ENCODE measurements at regions not wholly inside any gene's neighbourhood (a gene's known extent, or its start where the extent isn't known, plus 50 kb on each side); places are given as distances from the start of the nearest gene placed in this dataset.

DNA sequence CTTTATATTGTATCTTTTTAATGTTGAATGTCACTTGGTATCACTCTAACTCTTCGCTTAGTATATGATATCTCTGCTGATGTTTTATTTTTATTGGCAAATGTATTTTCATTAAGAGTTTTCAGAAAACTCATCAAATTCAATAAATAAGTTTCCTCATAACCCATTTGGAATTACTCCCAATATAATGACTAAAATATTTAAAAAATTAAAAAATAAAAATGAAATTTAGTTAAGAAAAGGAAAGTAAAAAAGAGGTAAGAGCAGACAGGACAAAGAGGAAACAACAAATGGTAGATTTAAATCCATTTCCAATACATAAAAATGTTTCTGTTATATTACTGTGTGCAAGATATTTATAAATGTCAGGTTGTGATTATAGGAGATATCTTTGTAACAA is 548.9 kb upstream of the SPRY2 start:
- TF ChIP-seq, protein P1, sequence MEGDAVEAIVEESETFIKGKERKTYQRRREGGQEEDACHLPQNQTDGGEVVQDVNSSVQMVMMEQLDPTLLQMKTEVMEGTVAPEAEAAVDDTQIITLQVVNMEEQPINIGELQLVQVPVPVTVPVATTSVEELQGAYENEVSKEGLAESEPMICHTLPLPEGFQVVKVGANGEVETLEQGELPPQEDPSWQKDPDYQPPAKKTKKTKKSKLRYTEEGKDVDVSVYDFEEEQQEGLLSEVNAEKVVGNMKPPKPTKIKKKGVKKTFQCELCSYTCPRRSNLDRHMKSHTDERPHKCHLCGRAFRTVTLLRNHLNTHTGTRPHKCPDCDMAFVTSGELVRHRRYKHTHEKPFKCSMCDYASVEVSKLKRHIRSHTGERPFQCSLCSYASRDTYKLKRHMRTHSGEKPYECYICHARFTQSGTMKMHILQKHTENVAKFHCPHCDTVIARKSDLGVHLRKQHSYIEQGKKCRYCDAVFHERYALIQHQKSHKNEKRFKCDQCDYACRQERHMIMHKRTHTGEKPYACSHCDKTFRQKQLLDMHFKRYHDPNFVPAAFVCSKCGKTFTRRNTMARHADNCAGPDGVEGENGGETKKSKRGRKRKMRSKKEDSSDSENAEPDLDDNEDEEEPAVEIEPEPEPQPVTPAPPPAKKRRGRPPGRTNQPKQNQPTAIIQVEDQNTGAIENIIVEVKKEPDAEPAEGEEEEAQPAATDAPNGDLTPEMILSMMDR (IDR thresholded peaks at IDR 0.05), result no peak
- TF ChIP-seq EP300 (IDR thresholded peaks at IDR 0.05) (no peak), POLR2AphosphoS5 (IDR thresholded peaks at IDR 0.05) (no peak), POLR2A (IDR thresholded peaks at IDR 0.05) (no peak)

All from upper lobe of left lung (tissue), 4 donors.